Neuronal stem cell (in vitro differentiated cells): ENCODE measurements at regions not wholly inside any gene's neighbourhood (a gene's known extent, or its start where the extent isn't known, plus 50 kb on each side); places are given as distances from the start of the nearest gene placed in this dataset.

Experiments used
- DNase-seq: peaks from one replicate; pipeline ENCODE4 v3.0.0-alpha.2; 2013; ENCODE audit warnings: low spot score
- H2AFZ ChIP-seq: one replicate; pipeline ENCODE4 v1.6.1; 2013; ENCODE audit warnings: mild to moderate bottlenecking, low read length, inconsistent platforms
- H2AK5ac ChIP-seq: 2 replicates; pipeline ENCODE4 v1.6.1; 2013; ENCODE audit warnings: low read depth, mild to moderate bottlenecking, inconsistent platforms, low read length, moderate library complexity, mixed read lengths
- H2BK120ac ChIP-seq: 2 replicates; pipeline ENCODE4 v1.6.1; 2013; ENCODE audit warnings: low read depth, mild to moderate bottlenecking, inconsistent platforms, low read length, moderate library complexity, mixed read lengths
- H2BK12ac ChIP-seq: one replicate; pipeline ENCODE4 v1.6.1; 2013; ENCODE audit warnings: low read length, inconsistent platforms
- H2BK15ac ChIP-seq: 2 replicates; pipeline ENCODE4 v1.6.1; 2013; ENCODE audit warnings: mild to moderate bottlenecking, low read length, inconsistent platforms, mixed read lengths
- H2BK5ac ChIP-seq: one replicate; pipeline ENCODE4 v1.6.1; 2013; ENCODE audit warnings: inconsistent platforms, mild to moderate bottlenecking, low read length, moderate library complexity
- H3K14ac ChIP-seq: one replicate; pipeline ENCODE4 v1.6.1; 2013; ENCODE audit warnings: low read length, inconsistent platforms
- H3K18ac ChIP-seq: 2 replicates; pipeline ENCODE4 v1.6.1; 2013; ENCODE audit warnings: low read length, inconsistent platforms
- H3K23ac ChIP-seq: 2 replicates; pipeline ENCODE4 v1.6.1; 2013; ENCODE audit warnings: low read depth, mild to moderate bottlenecking, mixed read lengths, low read length, inconsistent platforms; ENCODE audit not compliant: poor library complexity
- H3K27ac ChIP-seq: replicated peaks from 3 replicates; pipeline ENCODE4 v1.5.1; 2013; ENCODE audit warnings: low read length, inconsistent platforms
- H3K27me3 ChIP-seq, 3 experiments: 2 replicates each; pipeline ENCODE4 v1.6.1; 2013; ENCODE audit warnings: low read length in 3 of 3, mild to moderate bottlenecking in 2 of 3, inconsistent platforms in 1 of 3, low read depth in 1 of 3, mixed read lengths in 1 of 3, moderate library complexity in 1 of 3; ENCODE audit not compliant: control insufficient read depth in 3 of 3, insufficient read depth in 3 of 3
- H3K36me3 ChIP-seq, 2 donors: replicated peaks in 1 of 2; 2 replicates each; pipeline ENCODE4 v1.6.1; 2013; ENCODE audit warnings: low read length in 2 of 2; ENCODE audit not compliant: control insufficient read depth in 2 of 2, insufficient read depth in 2 of 2
- H3K4ac ChIP-seq: 2 replicates; pipeline ENCODE4 v1.6.1; 2013; ENCODE audit warnings: inconsistent platforms, mild to moderate bottlenecking, low read length, moderate library complexity
- H3K4me1 ChIP-seq, 2 donors: 1 replicate in 1 of 2; 2 replicates in 1 of 2; pipeline ENCODE4 v1.6.1; 2013; ENCODE audit warnings: low read length in 2 of 2, low read depth in 1 of 2; ENCODE audit not compliant: control insufficient read depth in 2 of 2, insufficient read depth in 1 of 2
- H3K4me2 ChIP-seq: one replicate; pipeline ENCODE4 v1.6.1; 2013; ENCODE audit warnings: mild to moderate bottlenecking, low read length, inconsistent platforms; ENCODE audit not compliant: insufficient read depth, poor library complexity, severe bottlenecking
- H3K4me3 ChIP-seq, 2 donors: 2 replicates each; pipeline ENCODE4 v1.5.1; 2013; ENCODE audit warnings: low read length in 2 of 2, mild to moderate bottlenecking in 2 of 2, inconsistent platforms in 1 of 2, moderate library complexity in 1 of 2
- H3K79me1 ChIP-seq: one replicate; pipeline ENCODE4 v1.6.1; 2013; ENCODE audit warnings: low read depth, mild to moderate bottlenecking, inconsistent platforms, low read length, moderate library complexity
- H3K9ac ChIP-seq: one replicate; pipeline ENCODE4 v1.6.1; 2013; ENCODE audit warnings: mild to moderate bottlenecking, low read depth, low read length, inconsistent platforms; ENCODE audit not compliant: poor library complexity
- H3K9me3 ChIP-seq, 2 donors: replicated peaks in 1 of 2; 2 replicates each; pipeline versions ENCODE3 to v1.6.1; 2013; ENCODE audit warnings: low read length in 2 of 2, mild to moderate bottlenecking in 2 of 2, inconsistent platforms in 1 of 2, low read depth in 1 of 2, mixed read lengths in 1 of 2, moderate library complexity in 1 of 2; ENCODE audit not compliant: control insufficient read depth in 2 of 2, insufficient read depth in 1 of 2
- H4K8ac ChIP-seq: one replicate; pipeline ENCODE4 v1.6.1; 2013; ENCODE audit warnings: low read depth, mild to moderate bottlenecking, inconsistent platforms, low read length, moderate library complexity
- H4K91ac ChIP-seq: one replicate; pipeline ENCODE4 v1.6.1; 2013; ENCODE audit warnings: low read length, low read depth, mild to moderate bottlenecking, inconsistent platforms; ENCODE audit not compliant: poor library complexity
- WGBS, 2 donors: extraction: QIAGEN DNeasy Blood & Tissue Kit; methylation state at CpG; one replicate each; pipeline ENCODE4 v1.1.7; 2013; ENCODE audit warnings: missing lambda C conversion rate in 2 of 2, mixed read lengths in 1 of 2; ENCODE audit not compliant: insufficient read length in 2 of 2, insufficient replicate concordance in 1 of 2; ENCODE audit errors: extremely low coverage in 2 of 2; 5-methylcytosine and 5-hydroxymethylcytosine counted together

GRCh38 chr5:107088907-107089306 lies 581.8 kb downstream of the EFNA5 start:
- Histone ChIP-seq H3K23ac (no peak overlapping the region), H4K8ac (no peak overlapping the region), H2BK5ac (no peak overlapping the region), H3K18ac (no peak overlapping the region), H3K4ac (no peak overlapping the region), H3K4me1 (no peaks in the 10 kb centered on the region), H2BK120ac (no peak overlapping the region), H3K14ac (no peak overlapping the region), H3K9ac (no peak overlapping the region), H2BK15ac (no peak overlapping the region), H3K4me2 (no peak overlapping the region), H2AK5ac (no peak overlapping the region), H2AFZ (no peak overlapping the region), H3K9me3 (peaks cover under 1 to 5% of the 10 kb centered on the region in 2 donors), H3K79me1 (no peaks in the 10 kb centered on the region), H3K27ac (no peak overlapping the region), H2BK12ac (no peak overlapping the region), H3K27me3 (no peaks in the 10 kb centered on the region), H3K4me3 (no peak overlapping the region), H4K91ac (no peak overlapping the region), H3K36me3 (no peaks in the 10 kb centered on the region)
- DNase-seq = no peak
- WGBS, 2 donors = no CpG with 5 or more reads among the region's 1 CpG

- H3K14ac ChIP-seq = no peak overlapping the region
- no peak overlapping the region for H2BK12ac ChIP-seq
- H3K27ac ChIP-seq = no peak overlapping the region
- no peak overlapping the region for H2BK15ac ChIP-seq
- WGBS, 2 donors = no CpG with 5 or more reads among the region's 1 CpG
- no peak overlapping the region for H2AFZ ChIP-seq
- H4K8ac ChIP-seq = no peak overlapping the region
- no peak overlapping the region for H2BK5ac ChIP-seq
- H3K4me1 ChIP-seq = no peaks in the 10 kb centered on the region
- no peaks in the 10 kb centered on the region for H3K9me3 ChIP-seq
- H3K23ac ChIP-seq = no peak overlapping the region
- H4K91ac ChIP-seq = no peak overlapping the region
- no peak overlapping the region for H3K18ac ChIP-seq
- H2AK5ac ChIP-seq = no peak overlapping the region
- no peaks in the 10 kb centered on the region for H3K36me3 ChIP-seq
- no peak overlapping the region for H3K9ac ChIP-seq
- H3K4me2 ChIP-seq = no peak overlapping the region
- no peak overlapping the region for H2BK120ac ChIP-seq
- H3K27me3 ChIP-seq = no peaks in the 10 kb centered on the region
- no peak overlapping the region for H3K4ac ChIP-seq
- DNase-seq = no peak
- no peaks in the 10 kb centered on the region for H3K79me1 ChIP-seq
- no peak overlapping the region for H3K4me3 ChIP-seq
Observed at GRCh38 chr5:107085572-107085971, 585.2 kb downstream of the EFNA5 start.

GRCh38 chr5:107074996-107075395 lies 595.7 kb downstream of the EFNA5 start:
- Histone ChIP-seq H2BK15ac (no peak overlapping the region), H2BK5ac (no peak overlapping the region), H3K14ac (no peak overlapping the region), H3K27me3 (no peaks in the 10 kb centered on the region), H3K23ac (no peak overlapping the region), H3K79me1 (no peaks in the 10 kb centered on the region), H2BK120ac (no peak overlapping the region), H3K18ac (no peak overlapping the region), H3K4me3 (no peak overlapping the region), H4K91ac (no peak overlapping the region), H3K9ac (no peak overlapping the region), H2AFZ (no peak overlapping the region), H3K4me1 (no peaks in the 10 kb centered on the region), H3K36me3 (no peaks in the 10 kb centered on the region), H3K27ac (no peak overlapping the region), H3K4ac (no peak overlapping the region), H4K8ac (no peak overlapping the region), H2AK5ac (no peak overlapping the region), H3K9me3 (peaks cover 3 to 11% of the 10 kb centered on the region in 2 donors), H2BK12ac (no peak overlapping the region), H3K4me2 (no peak overlapping the region)
- no peak for DNase-seq
- no CpG with 5 or more reads among the region's 1 CpG for WGBS, 2 donors

GRCh38 chr5:107072967-107073366 lies 597.8 kb downstream of the EFNA5 start:
- Histone ChIP-seq H3K4me2 (no peak overlapping the region), H3K36me3 (no peaks in the 10 kb centered on the region), H3K4ac (no peak overlapping the region), H2BK15ac (no peak overlapping the region), H4K8ac (no peak overlapping the region), H4K91ac (no peak overlapping the region), H3K27ac (no peak overlapping the region), H3K9me3 (peaks cover 3 to 11% of the 10 kb centered on the region in 2 donors), H3K4me3 (no peak overlapping the region), H3K23ac (no peak overlapping the region), H3K9ac (no peak overlapping the region), H2BK12ac (no peak overlapping the region), H3K4me1 (peaks cover 0 to 8% of the 10 kb centered on the region in 2 donors), H2AFZ (no peak overlapping the region), H2BK120ac (no peak overlapping the region), H2AK5ac (no peak overlapping the region), H3K79me1 (no peaks in the 10 kb centered on the region), H3K18ac (no peak overlapping the region), H3K27me3 (no peaks in the 10 kb centered on the region), H2BK5ac (no peak overlapping the region), H3K14ac (no peak overlapping the region)
- no peak for DNase-seq
- no CpG with 5 or more reads among the region's 1 CpG for WGBS, 2 donors
